Fibroblast of upper back skin (primary cell): ENCODE measurements at regions not wholly inside any gene's neighbourhood (a gene's known extent, or its start where the extent isn't known, plus 50 kb on each side); places are given as distances from the start of the nearest gene placed in this dataset.

ENCODE experiments used
- DNase-seq: peaks from one replicate; pipeline ENCODE4 v3.0.0-alpha.2; 2013

- DNase-seq = no peak
Observed at GRCh38 chr4:180650273-180650672, 1592.9 kb upstream of the TENM3 start.

- no peak for DNase-seq
Observed at GRCh38 chr4:180652533-180652932, 1590.7 kb upstream of the TENM3 start.

GRCh38 chr4:180655886-180656285 is 1587.3 kb upstream of the TENM3 start:
- DNase-seq = no peak

GRCh38 chr4:180657881-180658280 is 1585.3 kb upstream of the TENM3 start:
- no peak for DNase-seq

- DNase-seq = peak; percentile 85
Observed at GRCh38 chr4:180664766-180665368, 1578.3 kb upstream of the TENM3 start.

- DNase-seq = peak; percentile 16
Observed at GRCh38 chr4:180665481-180665880, 1577.7 kb upstream of the TENM3 start.

- DNase-seq = peak; percentile 67
Observed at GRCh38 chr4:180665994-180666824, 1577.0 kb upstream of the TENM3 start.

GRCh38 chr4:180668732-180669131 is 1574.5 kb upstream of the TENM3 start:
- no peak for DNase-seq

GRCh38 chr4:180669680-180670079 is 1573.5 kb upstream of the TENM3 start:
- DNase-seq = peak; percentile 41

- no peak for DNase-seq
Observed at GRCh38 chr4:180674619-180675358, 1568.4 kb upstream of the TENM3 start.

- no peak for DNase-seq
Observed at GRCh38 chr4:180675359-180675650, 1567.9 kb upstream of the TENM3 start.

GRCh38 chr4:180680305-180680704 is 1562.9 kb upstream of the TENM3 start:
- no peak for DNase-seq

- DNase-seq = no peak
Observed at GRCh38 chr4:180682776-180683175, 1560.4 kb upstream of the TENM3 start.

- DNase-seq = no peak
Observed at GRCh38 chr4:180683186-180683585, 1560.0 kb upstream of the TENM3 start.

GRCh38 chr4:180688480-180688879 is 1554.7 kb upstream of the TENM3 start:
- DNase-seq = no peak

GRCh38 chr4:180694875-180695274 is 1548.3 kb upstream of the TENM3 start:
- no peak for DNase-seq

GRCh38 chr4:180695851-180696250 is 1547.4 kb upstream of the TENM3 start:
- DNase-seq = peak; percentile 95

- DNase-seq = peak; percentile 12
Observed at GRCh38 chr4:180696460-180697092, 1546.6 kb upstream of the TENM3 start.

- no peak for DNase-seq
Observed at GRCh38 chr4:180698550-180699195, 1544.5 kb upstream of the TENM3 start.

- DNase-seq = no peak
Observed at GRCh38 chr4:180706766-180707165, 1536.4 kb upstream of the TENM3 start.

GRCh38 chr4:180710628-180711337 is 1532.4 kb upstream of the TENM3 start:
- peak; percentile 52 for DNase-seq

- peak; percentile 2 for DNase-seq
Observed at GRCh38 chr4:180717451-180718033, 1525.7 kb upstream of the TENM3 start.
